ENCODE measurements at regions not wholly inside any gene's neighbourhood (a gene's known extent, or its start where the extent isn't known, plus 50 kb on each side); places are given as distances from the start of the nearest gene placed in this dataset.

DNA sequence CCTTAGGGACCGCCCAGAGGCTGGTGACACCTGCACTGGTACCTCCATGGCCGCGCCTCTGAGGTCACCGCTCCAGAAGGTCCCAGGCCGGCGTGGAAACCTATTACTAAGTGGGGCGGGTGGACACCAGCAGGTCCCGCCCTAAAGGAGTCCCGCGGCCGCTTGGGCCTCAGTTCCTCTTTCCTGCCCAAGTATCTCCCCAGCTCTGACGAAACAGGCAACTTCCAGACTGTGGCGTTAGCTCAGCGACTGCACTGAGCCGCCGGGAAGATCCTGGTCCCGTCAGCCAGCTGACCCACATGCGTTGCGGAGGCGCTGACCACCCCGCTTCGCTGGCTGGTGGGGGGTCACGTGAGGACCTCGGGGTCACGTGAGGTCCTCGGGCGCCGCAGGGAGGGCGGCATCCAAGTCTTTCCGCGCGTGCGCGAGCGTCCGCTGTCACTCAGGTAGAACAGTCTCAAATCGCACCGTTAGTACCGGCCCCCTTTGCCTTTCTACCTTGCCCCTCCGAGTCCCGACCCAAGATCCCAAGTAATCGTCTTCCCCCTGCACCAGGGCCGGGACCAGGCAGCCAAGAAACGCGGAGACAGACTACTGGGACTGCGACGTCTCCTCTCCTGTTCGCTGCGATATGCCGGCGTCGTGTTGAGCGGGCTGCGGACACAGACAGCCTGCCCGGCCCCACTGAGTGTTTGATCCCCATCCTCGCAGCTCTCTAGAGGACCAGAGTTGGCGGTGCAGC lies 53.7 kb upstream of the KDM4C start:
- Mint-ChIP-seq H3K27me3 (no peaks in the 10 kb centered on the region), H3K4me3 (peak overlapping the region; percentile 84), H3K9me3 (peaks cover 3% of the 10 kb centered on the region), H3K27ac (peak overlapping the region; percentile 88), H3K4me1 (peaks cover 10% of the 10 kb centered on the region), H3K36me3 (peaks cover 2% of the 10 kb centered on the region)
- DNase-seq, result peak; percentile 88

DNA sequence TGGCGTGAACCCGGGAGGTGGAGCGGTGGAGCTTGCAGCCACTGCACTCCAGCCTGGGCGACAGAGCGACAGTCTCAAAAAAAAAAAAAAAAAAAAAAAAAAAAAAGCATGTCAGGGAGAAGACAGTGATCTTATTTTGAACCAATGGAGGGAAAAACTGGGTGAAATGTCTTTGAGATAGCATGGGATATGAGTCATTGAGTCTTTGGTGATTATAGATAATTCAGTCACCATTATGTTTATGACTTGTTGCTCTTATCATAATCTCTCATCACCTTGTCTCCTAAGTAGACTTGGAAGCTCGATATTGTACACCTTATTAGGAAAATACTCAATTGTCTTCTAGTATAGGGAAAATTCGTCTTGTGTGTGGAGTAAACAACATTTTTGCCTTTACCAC lies 55.1 kb upstream of the KDM4C start:
- Mint-ChIP-seq H3K4me1 (peaks cover 10% of the 10 kb centered on the region), H3K27ac (peak overlapping the region; percentile 88), H3K9me3 (no peaks in the 10 kb centered on the region), H3K36me3 (no peaks in the 10 kb centered on the region), H3K27me3 (no peaks in the 10 kb centered on the region), H3K4me3 (peak overlapping the region; percentile 84)
- DNase-seq, result no peak

GRCh38 chr9:6696178-6696577 lies 50.6 kb upstream of the GLDC start:
- H3K4me3 Mint-ChIP-seq, result no peak overlapping the region
- no peak overlapping the region for H3K27ac Mint-ChIP-seq
- H3K36me3 Mint-ChIP-seq, result no peaks in the 10 kb centered on the region
- H3K9me3 Mint-ChIP-seq, result no peaks in the 10 kb centered on the region
- no peak for DNase-seq
- no peaks in the 10 kb centered on the region for H3K27me3 Mint-ChIP-seq
- H3K4me1 Mint-ChIP-seq, result no peaks in the 10 kb centered on the region

DNA sequence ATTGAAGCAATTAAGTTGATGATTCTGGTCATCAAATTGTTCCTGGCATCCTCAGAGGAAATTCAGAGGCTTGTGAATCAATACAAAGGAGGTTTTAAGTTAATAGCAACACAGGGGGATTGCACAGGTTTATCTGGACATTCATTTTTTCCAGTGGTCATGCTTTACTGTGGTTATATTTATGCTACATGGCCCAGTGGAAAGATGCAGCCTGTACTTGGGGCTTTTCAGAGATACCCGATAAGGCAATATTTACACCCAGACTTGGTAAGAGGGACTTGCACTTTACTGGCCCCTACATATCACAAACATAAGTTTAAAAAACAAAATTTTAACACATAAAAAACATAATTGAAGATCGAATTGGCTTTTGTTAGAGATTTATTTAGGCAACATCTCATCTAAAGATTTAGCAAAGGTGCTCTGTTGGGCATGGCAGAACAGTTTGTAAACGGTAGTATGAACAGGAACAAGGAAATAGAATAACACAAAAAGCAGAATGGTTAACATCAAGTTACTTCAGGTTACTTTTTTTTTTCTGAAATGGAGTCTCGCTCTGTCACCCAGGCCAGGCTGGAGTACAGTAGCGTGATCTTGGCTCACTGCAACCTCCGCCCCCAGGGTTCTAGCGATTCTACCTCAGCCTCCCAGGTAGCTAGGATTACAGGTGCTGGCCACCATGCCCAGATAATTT lies 49.7 kb upstream of the GLDC start:
- Mint-ChIP-seq H3K9me3 (no peaks in the 10 kb centered on the region), H3K27me3 (no peaks in the 10 kb centered on the region), H3K36me3 (no peaks in the 10 kb centered on the region), H3K4me3 (no peak overlapping the region), H3K27ac (no peak overlapping the region), H3K4me1 (no peaks in the 10 kb centered on the region)
- no peak for DNase-seq
